ENCODE measurements at regions not wholly inside any gene's neighbourhood (a gene's known extent, or its start where the extent isn't known, plus 50 kb on each side); places are given as distances from the start of the nearest gene placed in this dataset.
"Not testable (repeated sequence)": the region's sequence is repeated elsewhere in the genome, so short reads cannot be mapped to it uniquely, and the experiment has no call there.

DNA sequence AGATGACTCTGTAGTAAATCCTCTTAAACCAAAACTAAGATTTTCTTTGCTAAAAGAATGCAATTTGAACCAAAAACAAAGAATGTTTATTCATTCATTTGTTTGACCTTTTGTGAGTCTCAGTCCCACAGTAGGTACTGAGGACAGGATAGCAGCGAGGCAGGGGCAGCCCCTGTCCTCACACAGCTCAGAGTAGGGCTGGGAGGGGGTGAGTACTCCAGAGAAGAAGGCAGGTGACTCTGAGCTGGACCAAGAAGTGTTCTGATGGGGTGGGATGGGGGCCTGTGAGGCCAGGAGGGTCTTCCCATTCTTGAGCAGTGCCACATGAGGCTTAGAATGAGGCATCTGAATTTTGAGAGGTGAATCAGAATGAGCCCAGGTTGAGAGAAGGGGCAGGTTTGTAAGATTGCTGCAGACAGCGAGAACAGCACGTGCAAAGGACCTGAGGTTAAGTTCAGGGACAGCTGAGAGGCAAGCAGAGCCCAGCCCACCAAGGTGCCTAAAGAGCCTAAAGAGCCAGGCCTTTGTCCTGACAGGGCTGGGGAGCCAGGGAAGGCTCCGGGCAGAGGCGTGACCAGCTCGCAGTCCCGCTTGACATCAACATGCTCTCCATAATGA, 56.9 kb upstream of the CHST15 start:
- Histone ChIP-seq H3K27me3 (ENCODE audit: insufficient read depth, low read depth, severe bottlenecking) (no peaks in the 10 kb centered on the region), H3K9me3 (ENCODE audit: severe bottlenecking) (peaks cover 2% of the 10 kb centered on the region), H3K4me3 (ENCODE audit: low read depth, low read length) (no peak overlapping the region), H3K36me3 (no peaks in the 10 kb centered on the region), H3K27ac (no peak overlapping the region)
- TF ChIP-seq, protein P1, sequence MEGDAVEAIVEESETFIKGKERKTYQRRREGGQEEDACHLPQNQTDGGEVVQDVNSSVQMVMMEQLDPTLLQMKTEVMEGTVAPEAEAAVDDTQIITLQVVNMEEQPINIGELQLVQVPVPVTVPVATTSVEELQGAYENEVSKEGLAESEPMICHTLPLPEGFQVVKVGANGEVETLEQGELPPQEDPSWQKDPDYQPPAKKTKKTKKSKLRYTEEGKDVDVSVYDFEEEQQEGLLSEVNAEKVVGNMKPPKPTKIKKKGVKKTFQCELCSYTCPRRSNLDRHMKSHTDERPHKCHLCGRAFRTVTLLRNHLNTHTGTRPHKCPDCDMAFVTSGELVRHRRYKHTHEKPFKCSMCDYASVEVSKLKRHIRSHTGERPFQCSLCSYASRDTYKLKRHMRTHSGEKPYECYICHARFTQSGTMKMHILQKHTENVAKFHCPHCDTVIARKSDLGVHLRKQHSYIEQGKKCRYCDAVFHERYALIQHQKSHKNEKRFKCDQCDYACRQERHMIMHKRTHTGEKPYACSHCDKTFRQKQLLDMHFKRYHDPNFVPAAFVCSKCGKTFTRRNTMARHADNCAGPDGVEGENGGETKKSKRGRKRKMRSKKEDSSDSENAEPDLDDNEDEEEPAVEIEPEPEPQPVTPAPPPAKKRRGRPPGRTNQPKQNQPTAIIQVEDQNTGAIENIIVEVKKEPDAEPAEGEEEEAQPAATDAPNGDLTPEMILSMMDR (IDR thresholded peaks at IDR 0.05; ENCODE audit: low read depth, low read length): no peak
- DNase-seq: no peak

DNA sequence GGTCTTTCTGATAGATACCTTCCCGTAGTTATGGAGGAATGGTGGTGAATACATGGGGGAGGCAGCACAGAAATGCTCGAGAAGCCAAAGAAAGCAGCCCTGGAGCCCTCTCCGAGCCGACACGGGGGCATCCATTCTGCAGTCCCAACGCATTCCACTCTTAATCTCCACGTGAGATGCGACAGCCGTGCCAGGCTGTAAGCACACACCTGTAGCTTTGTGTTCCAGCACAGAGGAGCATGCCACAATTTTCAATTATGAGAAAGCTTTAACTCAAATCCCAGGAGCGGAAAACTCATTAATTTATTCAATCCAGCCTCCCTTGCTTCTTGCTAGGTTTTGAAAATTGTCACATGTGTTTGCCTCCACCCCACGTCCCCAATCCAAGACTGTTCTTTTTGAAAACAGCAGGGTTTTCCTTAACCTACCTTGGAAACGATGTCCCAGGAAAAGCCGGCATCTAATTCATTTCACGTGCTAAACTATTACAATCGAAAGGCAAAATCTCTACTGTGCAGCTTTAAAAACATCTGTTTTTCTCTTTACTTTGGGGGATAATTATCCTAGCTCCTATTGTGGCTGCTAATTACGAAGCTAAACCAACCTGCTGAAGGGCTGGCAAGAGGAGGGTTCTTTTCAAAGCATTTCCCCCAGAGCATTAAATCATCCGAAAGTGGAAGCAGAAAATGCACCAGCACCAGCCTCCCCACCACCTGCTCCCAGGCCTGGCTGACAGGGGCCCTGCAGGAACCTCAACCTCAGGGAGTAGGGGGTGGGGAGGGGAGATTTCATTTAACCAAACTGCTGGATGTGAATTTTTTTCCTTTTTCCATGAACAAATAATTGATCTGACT, 56.0 kb upstream of the CHST15 start:
- no peaks in the 10 kb centered on the region for H3K27me3 ChIP-seq (ENCODE audit: insufficient read depth, low read depth, severe bottlenecking)

DNA sequence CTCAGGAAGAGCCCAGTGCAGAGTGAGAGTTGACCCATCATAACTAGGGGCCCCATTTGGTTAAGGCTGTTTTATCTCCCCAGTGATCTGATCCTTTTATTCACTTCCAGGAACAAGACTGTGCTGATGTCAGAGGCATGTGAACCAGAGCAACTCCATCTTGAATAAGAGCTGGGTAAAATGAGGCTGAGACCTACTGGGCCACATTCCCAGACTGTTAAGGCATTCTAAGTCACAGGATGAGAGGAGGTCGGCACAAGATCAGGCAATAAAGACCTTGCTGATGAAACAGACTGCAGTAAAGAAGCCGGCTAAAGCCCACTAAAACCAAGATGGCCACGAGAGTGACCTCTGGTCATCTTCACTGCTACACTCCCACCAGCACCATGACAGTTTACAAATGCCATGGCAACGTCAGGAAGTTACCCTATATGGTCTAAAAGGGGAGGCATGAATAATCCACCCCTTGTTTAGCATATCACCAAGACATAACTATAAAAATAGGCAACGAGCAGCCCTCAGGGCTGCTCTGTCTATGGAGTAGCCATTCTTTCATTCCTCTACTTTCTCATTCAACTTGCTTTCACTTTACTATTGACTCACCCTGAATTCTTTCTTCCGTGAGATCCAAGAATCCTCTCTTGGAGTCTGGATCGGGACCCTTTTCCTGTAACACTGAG, 55.3 kb upstream of the CHST15 start:
- not testable (repeated sequence) for H3K27ac ChIP-seq; H3K4me3 ChIP-seq (ENCODE audit: low read depth, low read length); H3K9me3 ChIP-seq (ENCODE audit: severe bottlenecking); DNase-seq; H3K27me3 ChIP-seq (ENCODE audit: insufficient read depth, low read depth, severe bottlenecking); H3K36me3 ChIP-seq

More for the DNA sequence above, 56.0 kb upstream of the CHST15 start:
- Histone ChIP-seq H3K27ac (no peak overlapping the region), H3K9me3 (ENCODE audit: severe bottlenecking) (peaks cover 2% of the 10 kb centered on the region), H3K36me3 (no peaks in the 10 kb centered on the region), H3K4me3 (ENCODE audit: low read depth, low read length) (no peak overlapping the region)
- DNase-seq: no peak
- TF ChIP-seq, protein P1 (IDR thresholded peaks at IDR 0.05; ENCODE audit: low read depth, low read length): no peak

DNA sequence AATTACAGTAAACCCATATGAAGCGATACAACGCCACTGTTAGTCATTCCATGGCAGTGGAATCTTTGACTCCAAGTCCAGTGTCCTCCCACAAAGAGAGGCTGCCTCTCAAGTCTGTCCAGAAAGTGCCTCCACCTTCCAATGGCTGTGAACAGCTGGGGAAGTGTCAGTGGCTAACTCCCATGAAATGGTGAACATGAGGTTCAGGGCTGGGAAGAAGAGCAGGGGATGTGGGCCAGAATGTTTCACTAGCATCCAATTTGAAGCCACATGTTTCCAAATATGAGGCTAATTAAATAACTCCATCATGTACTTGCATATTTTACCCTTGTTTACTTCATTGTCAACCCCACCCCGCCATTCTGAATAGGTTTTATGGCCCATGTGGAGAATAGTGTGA, 53.1 kb upstream of the CHST15 start:
- H3K36me3 ChIP-seq: no peaks in the 10 kb centered on the region
- no peak for DNase-seq
- no peak overlapping the region for H3K4me3 ChIP-seq (ENCODE audit: low read depth, low read length)
- H3K9me3 ChIP-seq (ENCODE audit: severe bottlenecking): no peaks in the 10 kb centered on the region
- H3K27me3 ChIP-seq (ENCODE audit: insufficient read depth, low read depth, severe bottlenecking): no peaks in the 10 kb centered on the region
- TF ChIP-seq, protein P1 (IDR thresholded peaks at IDR 0.05; ENCODE audit: low read depth, low read length): no peak
- H3K27ac ChIP-seq: no peak overlapping the region

DNA sequence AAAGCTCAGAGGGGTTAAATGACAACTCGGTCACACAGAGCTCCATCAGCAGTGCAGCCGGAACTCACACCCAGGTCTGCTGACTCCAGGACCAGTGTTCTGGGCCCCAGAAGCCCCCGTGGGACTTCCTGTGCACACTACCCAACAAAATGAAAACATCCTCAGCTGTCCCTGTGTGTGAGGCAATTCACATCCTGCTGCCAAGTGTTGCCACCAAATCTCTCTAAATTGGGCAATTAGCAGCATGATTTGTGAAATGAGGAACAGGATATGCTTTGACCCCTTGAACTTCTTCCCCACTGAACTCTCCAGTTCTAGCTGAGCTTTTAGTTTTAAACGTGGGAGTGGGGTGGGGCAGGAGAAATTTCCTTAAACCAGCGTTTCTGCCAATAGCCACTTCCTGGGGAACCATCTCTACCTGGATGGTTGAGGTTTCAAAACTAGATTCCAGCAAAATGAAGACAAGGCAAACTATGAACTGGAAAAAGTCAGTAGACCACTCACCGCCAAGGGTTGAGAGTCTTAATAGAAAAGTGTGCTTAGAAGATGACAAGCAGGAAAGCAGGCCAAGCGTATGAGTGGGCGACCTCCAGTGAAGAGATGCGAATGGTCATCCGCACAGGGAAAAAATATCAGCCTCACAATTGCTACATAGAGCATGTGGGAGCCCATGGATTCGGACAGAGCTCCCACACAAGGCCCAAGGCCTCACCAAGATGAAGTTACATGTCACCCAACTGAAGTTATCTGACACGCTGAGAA, 51.9 kb upstream of the CHST15 start:
- no peak overlapping the region for H3K27ac ChIP-seq
- TF ChIP-seq, protein P1 (IDR thresholded peaks at IDR 0.05; ENCODE audit: low read depth, low read length): no peak
- no peak overlapping the region for H3K4me3 ChIP-seq (ENCODE audit: low read depth, low read length)

More for the DNA sequence above, 51.9 kb upstream of the CHST15 start:
- Histone ChIP-seq H3K9me3 (ENCODE audit: severe bottlenecking) (no peaks in the 10 kb centered on the region), H3K27me3 (ENCODE audit: insufficient read depth, low read depth, severe bottlenecking) (no peaks in the 10 kb centered on the region), H3K36me3 (no peaks in the 10 kb centered on the region)
- DNase-seq: no peak
